K562 (cell line): ENCODE measurements at regions not wholly inside any gene's neighbourhood (a gene's known extent, or its start where the extent isn't known, plus 50 kb on each side); places are given as distances from the start of the nearest gene placed in this dataset.

Source experiments
- ATAC-seq: fragments of 200-7000 bp; cut with Tn5 transposase; 3 replicates; pipeline ENCODE4 v1.9.1; 2020; ENCODE audit warnings: moderate library complexity
- BruUV-seq: library from RNA; stranded (reverse); fragments of 400-500 nt; replicated peaks from 2 replicates; lab custom pipeline; 2021; lab: Mats Ljungman, UMichigan
- CTCF ChIA-PET: fragments of 300-600 bp; formaldehyde crosslinking; extraction: SDS; loops from one replicate; lab custom pipeline; 2021; ENCODE audit warnings: low intra/inter-chr PET ratio; lab: Yijun Ruan, JAX
- POLR2A ChIA-PET: fragments of 300-600, 350-650 bp; sonication (Branson Sonifier 250); formaldehyde crosslinking; extraction: SDS; loops from one replicate; lab custom pipeline; 2021; ENCODE audit warnings: antibody characterized with exemption, inconsistent platforms; lab: Yijun Ruan, JAX
- DNase-seq, 4 experiments: peaks; one replicate each; pipeline versions ENCODE4 v3.0.0 to v3.0.0-alpha.2; 2011 to 2018; ENCODE audit warnings: low spot score in 3 of 4, mixed read lengths in 3 of 4; ENCODE audit errors: extremely low read depth in 1 of 4
- FAIRE-seq: peaks from 2 replicates; lab custom pipeline; 2011; peaks lifted over from hg19 to GRCh38; lab: Jason Lieb, UNC
- H2AFZ ChIP-seq: 2 replicates; pipeline ENCODE4 v1.6.0; 2011; ENCODE audit warnings: low read depth, low read length, control low read depth, inconsistent platforms
- H3K27ac ChIP-seq: fragments of 200-600 bp; 3 replicates; pipeline ENCODE4 v1.8.0; 2011; ENCODE audit warnings: low read depth, mild to moderate bottlenecking, control low read depth, inconsistent platforms, low read length, moderate library complexity, mixed read lengths; ENCODE audit errors: extremely low read depth
- H3K27me3 ChIP-seq, 2 experiments: fragments of 300-600 bp in 1 of 2; 2 replicates in 1 of 2; 3 replicates in 1 of 2; pipeline versions ENCODE4 v1.6.0 to v1.8.0; 2011; ENCODE audit warnings: inconsistent platforms in 2 of 2, low read length in 2 of 2, mild to moderate bottlenecking in 1 of 2, mixed read lengths in 1 of 2, moderate library complexity in 1 of 2; ENCODE audit not compliant: control insufficient read depth in 2 of 2, insufficient read depth in 2 of 2
- H3K36me3 ChIP-seq: fragments of 300-600 bp; 3 replicates; pipeline ENCODE4 v1.8.0; 2011; ENCODE audit warnings: mild to moderate bottlenecking, low read length, inconsistent platforms; ENCODE audit not compliant: control insufficient read depth, insufficient read depth
- H3K4me1 ChIP-seq, 2 experiments: fragments of 200-600 bp in 1 of 2; replicated peaks in 1 of 2; 2 replicates in 1 of 2; 3 replicates in 1 of 2; pipeline versions ENCODE4 v1.5.1 to v1.8.0; 2011; ENCODE audit warnings: inconsistent platforms in 2 of 2, low read length in 2 of 2, mild to moderate bottlenecking in 1 of 2, mixed read lengths in 1 of 2, moderate library complexity in 1 of 2; ENCODE audit not compliant: control insufficient read depth in 2 of 2, insufficient read depth in 2 of 2
- H3K4me2 ChIP-seq: 2 replicates; pipeline ENCODE4 v1.6.1; 2011; ENCODE audit warnings: low read length, control low read depth, inconsistent platforms, mixed read lengths; ENCODE audit not compliant: insufficient read depth
- H3K4me3 ChIP-seq: fragments of 200-600 bp; sonication (generic), shearing (Covaris generic); 2 replicates; pipeline ENCODE4 v1.5.1; 2016; ENCODE audit warnings: control low read depth, inconsistent platforms
- H3K79me2 ChIP-seq: fragments of 200-600 bp; 3 replicates; pipeline ENCODE4 v1.8.0; 2011; ENCODE audit warnings: low read length, inconsistent platforms; ENCODE audit not compliant: control insufficient read depth, insufficient read depth
- H3K9ac ChIP-seq, 2 experiments: 2 replicates each; pipeline versions ENCODE4 v1.6.0 to v1.6.1; 2011; ENCODE audit warnings: low read depth in 2 of 2, low read length in 2 of 2, control low read depth in 1 of 2, inconsistent platforms in 1 of 2, mild to moderate bottlenecking in 1 of 2, mixed read lengths in 1 of 2; ENCODE audit not compliant: insufficient read depth in 1 of 2
- H3K9me1 ChIP-seq: one replicate; pipeline ENCODE4 v1.6.0; 2011; ENCODE audit warnings: inconsistent platforms, mild to moderate bottlenecking, low read length, moderate library complexity; ENCODE audit not compliant: control insufficient read depth, insufficient read depth
- H3K9me3 ChIP-seq: replicated peaks from 2 replicates; pipeline ENCODE4 v1.5.1; 2011; ENCODE audit warnings: low read depth, low read length, inconsistent platforms; ENCODE audit not compliant: control insufficient read depth, insufficient read depth
- H4K20me1 ChIP-seq: replicated peaks from 2 replicates; pipeline ENCODE4 v1.6.1; 2011; ENCODE audit warnings: low read length, inconsistent platforms, mixed read lengths; ENCODE audit not compliant: control insufficient read depth, insufficient read depth
- ADNP ChIP-seq: fragments of 200-800 bp; sonication (Bioruptor generic); IDR thresholded peaks from 2 replicates; pipeline ENCODE4 v1.6.1; 2016; ENCODE audit warnings: missing genetic modification characterization, missing compliant biosample characterization
- LARP7 ChIP-seq: fragments of 450-650 bp; IDR thresholded peaks from 2 replicates; pipeline ENCODE4 v1.6.1; 2016
- ZNF644 ChIP-seq: fragments of 200-800 bp; sonication (Bioruptor generic); IDR thresholded peaks from 2 replicates; pipeline ENCODE4 v1.6.1; 2016; ENCODE audit warnings: low read depth, missing genetic modification characterization, missing compliant biosample characterization
- ZNF75A ChIP-seq: fragments of 450-650 bp; formaldehyde crosslinking; IDR thresholded peaks from 2 replicates; pipeline ENCODE4 v1.4.0; 2020; ENCODE audit warnings: mild to moderate bottlenecking
- WGBS: fragments of 100-300 bp; shearing (Covaris generic); methylation state at CpG from one replicate; pipeline ENCODE4 v1.1.6; 2016; ENCODE audit warnings: low coverage, mixed read lengths; ENCODE audit not compliant: insufficient coverage; ENCODE audit errors: missing lambda C conversion rate; 5-methylcytosine and 5-hydroxymethylcytosine counted together
- in situ Hi-C: fragments of 300-500 bp; cut with MboI; formaldehyde crosslinking; loops from 4 replicates; pipeline ENCODE4 v1.15.0; 2018; ENCODE audit warnings: inconsistent platforms, mixed read lengths
- intact Hi-C: fragments of 100-400 bp; cut with micrococcal nuclease; formaldehyde crosslinking; loops from 2 replicates; pipeline ENCODE4 v1.14.2; 2022
- TF ChIP-seq, protein P1 (sequence below): sonication (generic); formaldehyde crosslinking; IDR thresholded peaks from 2 replicates; pipeline ENCODE4 v1.8.0; 2022; ENCODE audit warnings: mild to moderate bottlenecking, missing genetic modification reagents
- TF ChIP-seq, protein P2 (sequence below): fragments of 250-450 bp; sonication (Bioruptor Pico); IDR thresholded peaks from 2 replicates; pipeline ENCODE4 v1.5.0; 2020; ENCODE audit warnings: mild to moderate bottlenecking
- TF ChIP-seq, protein P3 (sequence below): fragments of 250-450 bp; sonication (Bioruptor Pico); IDR thresholded peaks from 2 replicates; pipeline ENCODE4 v1.6.1; 2021; ENCODE audit warnings: mild to moderate bottlenecking

DNA sequence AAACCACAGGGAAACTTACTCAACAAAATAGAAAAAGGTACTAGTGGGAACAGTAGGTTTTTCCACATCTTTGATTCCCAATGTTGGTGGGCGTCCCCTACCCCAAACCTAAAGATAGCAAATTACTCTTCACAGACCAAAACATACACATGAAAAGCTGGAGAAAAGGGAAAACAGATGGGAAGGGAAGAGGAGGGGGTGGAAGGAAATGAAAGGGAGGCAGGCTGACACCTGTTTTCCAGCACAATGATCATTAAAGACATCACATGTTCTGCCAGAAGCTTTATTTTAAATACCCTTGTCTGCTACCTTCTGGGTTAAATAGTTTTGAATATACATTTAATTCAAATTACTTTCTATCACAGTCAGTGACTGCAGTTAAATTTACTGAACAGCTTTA, 1617.9 kb upstream of the SEL1L start (continued):
- TF ChIP-seq, protein P1, sequence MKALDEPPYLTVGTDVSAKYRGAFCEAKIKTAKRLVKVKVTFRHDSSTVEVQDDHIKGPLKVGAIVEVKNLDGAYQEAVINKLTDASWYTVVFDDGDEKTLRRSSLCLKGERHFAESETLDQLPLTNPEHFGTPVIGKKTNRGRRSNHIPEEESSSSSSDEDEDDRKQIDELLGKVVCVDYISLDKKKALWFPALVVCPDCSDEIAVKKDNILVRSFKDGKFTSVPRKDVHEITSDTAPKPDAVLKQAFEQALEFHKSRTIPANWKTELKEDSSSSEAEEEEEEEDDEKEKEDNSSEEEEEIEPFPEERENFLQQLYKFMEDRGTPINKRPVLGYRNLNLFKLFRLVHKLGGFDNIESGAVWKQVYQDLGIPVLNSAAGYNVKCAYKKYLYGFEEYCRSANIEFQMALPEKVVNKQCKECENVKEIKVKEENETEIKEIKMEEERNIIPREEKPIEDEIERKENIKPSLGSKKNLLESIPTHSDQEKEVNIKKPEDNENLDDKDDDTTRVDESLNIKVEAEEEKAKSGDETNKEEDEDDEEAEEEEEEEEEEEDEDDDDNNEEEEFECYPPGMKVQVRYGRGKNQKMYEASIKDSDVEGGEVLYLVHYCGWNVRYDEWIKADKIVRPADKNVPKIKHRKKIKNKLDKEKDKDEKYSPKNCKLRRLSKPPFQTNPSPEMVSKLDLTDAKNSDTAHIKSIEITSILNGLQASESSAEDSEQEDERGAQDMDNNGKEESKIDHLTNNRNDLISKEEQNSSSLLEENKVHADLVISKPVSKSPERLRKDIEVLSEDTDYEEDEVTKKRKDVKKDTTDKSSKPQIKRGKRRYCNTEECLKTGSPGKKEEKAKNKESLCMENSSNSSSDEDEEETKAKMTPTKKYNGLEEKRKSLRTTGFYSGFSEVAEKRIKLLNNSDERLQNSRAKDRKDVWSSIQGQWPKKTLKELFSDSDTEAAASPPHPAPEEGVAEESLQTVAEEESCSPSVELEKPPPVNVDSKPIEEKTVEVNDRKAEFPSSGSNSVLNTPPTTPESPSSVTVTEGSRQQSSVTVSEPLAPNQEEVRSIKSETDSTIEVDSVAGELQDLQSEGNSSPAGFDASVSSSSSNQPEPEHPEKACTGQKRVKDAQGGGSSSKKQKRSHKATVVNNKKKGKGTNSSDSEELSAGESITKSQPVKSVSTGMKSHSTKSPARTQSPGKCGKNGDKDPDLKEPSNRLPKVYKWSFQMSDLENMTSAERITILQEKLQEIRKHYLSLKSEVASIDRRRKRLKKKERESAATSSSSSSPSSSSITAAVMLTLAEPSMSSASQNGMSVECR (CRISPR knock-in tag), result no peak
- no peak for TF ChIP-seq LARP7
- TF ChIP-seq, protein P2, sequence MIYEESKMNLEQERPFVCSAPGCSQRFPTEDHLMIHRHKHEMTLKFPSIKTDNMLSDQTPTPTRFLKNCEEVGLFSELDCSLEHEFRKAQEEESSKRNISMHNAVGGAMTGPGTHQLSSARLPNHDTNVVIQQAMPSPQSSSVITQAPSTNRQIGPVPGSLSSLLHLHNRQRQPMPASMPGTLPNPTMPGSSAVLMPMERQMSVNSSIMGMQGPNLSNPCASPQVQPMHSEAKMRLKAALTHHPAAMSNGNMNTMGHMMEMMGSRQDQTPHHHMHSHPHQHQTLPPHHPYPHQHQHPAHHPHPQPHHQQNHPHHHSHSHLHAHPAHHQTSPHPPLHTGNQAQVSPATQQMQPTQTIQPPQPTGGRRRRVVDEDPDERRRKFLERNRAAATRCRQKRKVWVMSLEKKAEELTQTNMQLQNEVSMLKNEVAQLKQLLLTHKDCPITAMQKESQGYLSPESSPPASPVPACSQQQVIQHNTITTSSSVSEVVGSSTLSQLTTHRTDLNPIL (CRISPR knock-in tag), result no peak
- no peak for TF ChIP-seq ADNP
- TF ChIP-seq, all 486 proteins: peak for 0

DNA sequence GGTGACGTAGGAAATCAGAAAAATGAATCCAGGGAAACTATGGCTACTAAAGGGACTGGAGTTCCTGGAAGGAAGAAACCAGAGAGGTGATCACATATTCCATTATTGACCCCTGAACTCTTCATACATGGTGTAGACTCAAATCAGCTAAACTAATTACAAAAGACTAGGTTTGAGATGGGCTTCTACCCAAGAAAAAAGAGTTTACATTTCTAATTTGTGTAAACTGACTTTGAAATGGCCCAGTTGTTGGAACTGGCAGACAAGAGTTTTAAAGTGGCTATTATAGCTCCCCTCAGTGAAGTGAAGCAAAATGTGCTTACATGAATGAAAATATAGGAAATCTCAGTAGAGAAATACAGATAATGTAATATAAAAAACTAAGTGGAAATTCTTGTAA, 1619.4 kb upstream of the SEL1L start:
- Histone ChIP-seq H3K9ac (no peak overlapping the region), H3K9me3 (no peaks in the 10 kb centered on the region), H2AFZ (no peak overlapping the region), H3K36me3 (no peaks in the 10 kb centered on the region), H3K27ac (no peak overlapping the region), H3K4me1 (no peaks in the 10 kb centered on the region), H3K79me2 (no peaks in the 10 kb centered on the region), H3K4me2 (no peak overlapping the region), H3K4me3 (no peak overlapping the region), H3K9me1 (no peaks in the 10 kb centered on the region), H3K27me3 (no peaks in the 10 kb centered on the region), H4K20me1 (no peaks in the 10 kb centered on the region)
- intact Hi-C loops, result no loop called here
- POLR2A ChIA-PET, result no interaction called here
- 0% methylated on average over 1 of the region's 1 CpG for WGBS
- no peak for FAIRE-seq
- ATAC-seq, result no peak
- no TSS peak for BruUV-seq
- TF ChIP-seq ZNF644 (tag) (no peak), ADNP (no peak), ZNF75A (CRISPR knock-in tag) (no peak)
- TF ChIP-seq, protein P3, sequence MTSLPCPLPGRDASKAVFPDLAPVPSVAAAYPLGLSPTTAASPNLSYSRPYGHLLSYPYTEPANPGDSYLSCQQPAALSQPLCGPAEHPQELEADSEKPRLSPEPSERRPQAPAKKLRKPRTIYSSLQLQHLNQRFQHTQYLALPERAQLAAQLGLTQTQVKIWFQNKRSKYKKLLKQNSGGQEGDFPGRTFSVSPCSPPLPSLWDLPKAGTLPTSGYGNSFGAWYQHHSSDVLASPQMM (CRISPR knock-in tag), result no peak
- in situ Hi-C loops, result no loop called here
- CTCF ChIA-PET, result no interaction called here
- DNase-seq, result no peak
